ENCODE measurements at regions not wholly inside any gene's neighbourhood (a gene's known extent, or its start where the extent isn't known, plus 50 kb on each side); places are given as distances from the start of the nearest gene placed in this dataset.
"Not testable (repeated sequence)": the region's sequence is repeated elsewhere in the genome, so short reads cannot be mapped to it uniquely, and the experiment has no call there.

DNA sequence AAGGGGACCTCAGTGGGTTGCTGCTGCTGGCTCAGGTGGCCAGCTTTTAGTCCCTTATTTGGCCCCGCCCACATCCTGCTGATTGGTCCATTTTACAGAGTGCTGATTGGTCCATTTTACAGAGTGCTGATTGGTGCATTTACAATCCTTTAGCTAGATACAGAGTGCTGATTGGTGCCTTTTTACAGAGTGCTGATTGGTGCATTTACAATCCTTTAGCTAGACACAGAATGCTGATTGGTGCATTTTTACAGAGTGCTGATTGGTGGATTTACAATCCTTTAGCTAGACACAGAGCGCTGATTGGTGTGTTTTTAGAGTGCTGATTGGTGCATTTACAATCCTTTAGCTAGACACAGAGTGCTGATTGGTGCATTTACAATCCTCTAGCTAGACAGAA is 143.7 kb upstream of the ANKRD28 start:
- not testable (repeated sequence) for TF ChIP-seq POLR2A (IDR thresholded peaks at IDR 0.05)
- TF ChIP-seq, protein P1, sequence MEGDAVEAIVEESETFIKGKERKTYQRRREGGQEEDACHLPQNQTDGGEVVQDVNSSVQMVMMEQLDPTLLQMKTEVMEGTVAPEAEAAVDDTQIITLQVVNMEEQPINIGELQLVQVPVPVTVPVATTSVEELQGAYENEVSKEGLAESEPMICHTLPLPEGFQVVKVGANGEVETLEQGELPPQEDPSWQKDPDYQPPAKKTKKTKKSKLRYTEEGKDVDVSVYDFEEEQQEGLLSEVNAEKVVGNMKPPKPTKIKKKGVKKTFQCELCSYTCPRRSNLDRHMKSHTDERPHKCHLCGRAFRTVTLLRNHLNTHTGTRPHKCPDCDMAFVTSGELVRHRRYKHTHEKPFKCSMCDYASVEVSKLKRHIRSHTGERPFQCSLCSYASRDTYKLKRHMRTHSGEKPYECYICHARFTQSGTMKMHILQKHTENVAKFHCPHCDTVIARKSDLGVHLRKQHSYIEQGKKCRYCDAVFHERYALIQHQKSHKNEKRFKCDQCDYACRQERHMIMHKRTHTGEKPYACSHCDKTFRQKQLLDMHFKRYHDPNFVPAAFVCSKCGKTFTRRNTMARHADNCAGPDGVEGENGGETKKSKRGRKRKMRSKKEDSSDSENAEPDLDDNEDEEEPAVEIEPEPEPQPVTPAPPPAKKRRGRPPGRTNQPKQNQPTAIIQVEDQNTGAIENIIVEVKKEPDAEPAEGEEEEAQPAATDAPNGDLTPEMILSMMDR (IDR thresholded peaks at IDR 0.05): not testable (repeated sequence)
